A673 (cell line): ENCODE measurements at regions not wholly inside any gene's neighbourhood (a gene's known extent, or its start where the extent isn't known, plus 50 kb on each side); places are given as distances from the start of the nearest gene placed in this dataset.

Experiments
- EZH2 ChIP-seq: fragments of 200-600 bp; sonication (generic); IDR thresholded peaks from 2 replicates; pipeline ENCODE4 v1.6.1; 2017; ENCODE audit warnings: borderline replicate concordance, low read depth, mild to moderate bottlenecking, mixed read lengths, antibody characterized with exemption, low read length; ENCODE audit not compliant: poor library complexity, severe bottlenecking
- TF ChIP-seq, protein P1 (sequence below): fragments of 300-800, 200-600 bp; sonication (generic); conservative IDR thresholded peaks from 2 replicates; pipeline ENCODE4 v1.5.1; 2017; ENCODE audit warnings: low read depth, mild to moderate bottlenecking, antibody characterized with exemption, low read length, moderate library complexity, mixed read lengths

DNA sequence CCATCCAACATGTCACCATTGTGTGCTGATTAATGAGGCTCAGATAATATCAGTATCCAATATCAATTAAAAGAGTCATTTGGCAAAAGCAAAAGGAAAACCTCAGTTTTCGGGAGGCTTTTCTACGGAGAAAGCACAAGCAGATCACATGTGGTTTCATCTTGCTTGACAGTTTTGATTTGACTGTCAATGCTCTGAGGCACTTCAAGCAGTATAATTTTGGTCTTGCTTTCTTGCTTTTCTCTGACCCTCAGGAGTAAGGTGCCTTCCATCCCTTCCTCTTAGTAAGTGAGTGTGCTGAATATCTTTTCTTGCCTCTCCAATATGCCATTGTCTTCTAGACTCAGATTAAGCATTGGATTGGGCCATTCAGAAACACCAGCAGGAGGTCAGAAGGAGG, 115.5 kb upstream of the CALCR start:
- TF ChIP-seq, protein P1, sequence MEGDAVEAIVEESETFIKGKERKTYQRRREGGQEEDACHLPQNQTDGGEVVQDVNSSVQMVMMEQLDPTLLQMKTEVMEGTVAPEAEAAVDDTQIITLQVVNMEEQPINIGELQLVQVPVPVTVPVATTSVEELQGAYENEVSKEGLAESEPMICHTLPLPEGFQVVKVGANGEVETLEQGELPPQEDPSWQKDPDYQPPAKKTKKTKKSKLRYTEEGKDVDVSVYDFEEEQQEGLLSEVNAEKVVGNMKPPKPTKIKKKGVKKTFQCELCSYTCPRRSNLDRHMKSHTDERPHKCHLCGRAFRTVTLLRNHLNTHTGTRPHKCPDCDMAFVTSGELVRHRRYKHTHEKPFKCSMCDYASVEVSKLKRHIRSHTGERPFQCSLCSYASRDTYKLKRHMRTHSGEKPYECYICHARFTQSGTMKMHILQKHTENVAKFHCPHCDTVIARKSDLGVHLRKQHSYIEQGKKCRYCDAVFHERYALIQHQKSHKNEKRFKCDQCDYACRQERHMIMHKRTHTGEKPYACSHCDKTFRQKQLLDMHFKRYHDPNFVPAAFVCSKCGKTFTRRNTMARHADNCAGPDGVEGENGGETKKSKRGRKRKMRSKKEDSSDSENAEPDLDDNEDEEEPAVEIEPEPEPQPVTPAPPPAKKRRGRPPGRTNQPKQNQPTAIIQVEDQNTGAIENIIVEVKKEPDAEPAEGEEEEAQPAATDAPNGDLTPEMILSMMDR = no peak
- TF ChIP-seq EZH2 = no peak
